Neuronal stem cell (in vitro differentiated cells): ENCODE measurements at regions not wholly inside any gene's neighbourhood (a gene's known extent, or its start where the extent isn't known, plus 50 kb on each side); places are given as distances from the start of the nearest gene placed in this dataset.
"Not testable (repeated sequence)": the region's sequence is repeated elsewhere in the genome, so short reads cannot be mapped to it uniquely, and the experiment has no call there.

ENCODE experiments used
- DNase-seq: peaks from one replicate; pipeline ENCODE4 v3.0.0-alpha.2; 2013; ENCODE audit warnings: low spot score
- H2AFZ ChIP-seq: one replicate; pipeline ENCODE4 v1.6.1; 2013; ENCODE audit warnings: mild to moderate bottlenecking, low read length, inconsistent platforms
- H2AK5ac ChIP-seq: 2 replicates; pipeline ENCODE4 v1.6.1; 2013; ENCODE audit warnings: low read depth, mild to moderate bottlenecking, inconsistent platforms, low read length, moderate library complexity, mixed read lengths
- H2BK120ac ChIP-seq: 2 replicates; pipeline ENCODE4 v1.6.1; 2013; ENCODE audit warnings: low read depth, mild to moderate bottlenecking, inconsistent platforms, low read length, moderate library complexity, mixed read lengths
- H2BK12ac ChIP-seq: one replicate; pipeline ENCODE4 v1.6.1; 2013; ENCODE audit warnings: low read length, inconsistent platforms
- H2BK15ac ChIP-seq: 2 replicates; pipeline ENCODE4 v1.6.1; 2013; ENCODE audit warnings: mild to moderate bottlenecking, low read length, inconsistent platforms, mixed read lengths
- H2BK5ac ChIP-seq: one replicate; pipeline ENCODE4 v1.6.1; 2013; ENCODE audit warnings: inconsistent platforms, mild to moderate bottlenecking, low read length, moderate library complexity
- H3K14ac ChIP-seq: one replicate; pipeline ENCODE4 v1.6.1; 2013; ENCODE audit warnings: low read length, inconsistent platforms
- H3K18ac ChIP-seq: 2 replicates; pipeline ENCODE4 v1.6.1; 2013; ENCODE audit warnings: low read length, inconsistent platforms
- H3K23ac ChIP-seq: 2 replicates; pipeline ENCODE4 v1.6.1; 2013; ENCODE audit warnings: low read depth, mild to moderate bottlenecking, mixed read lengths, low read length, inconsistent platforms; ENCODE audit not compliant: poor library complexity
- H3K27ac ChIP-seq: replicated peaks from 3 replicates; pipeline ENCODE4 v1.5.1; 2013; ENCODE audit warnings: low read length, inconsistent platforms
- H3K27me3 ChIP-seq, 3 experiments: 2 replicates each; pipeline ENCODE4 v1.6.1; 2013; ENCODE audit warnings: low read length in 3 of 3, mild to moderate bottlenecking in 2 of 3, inconsistent platforms in 1 of 3, low read depth in 1 of 3, mixed read lengths in 1 of 3, moderate library complexity in 1 of 3; ENCODE audit not compliant: control insufficient read depth in 3 of 3, insufficient read depth in 3 of 3
- H3K36me3 ChIP-seq, 2 donors: replicated peaks in 1 of 2; 2 replicates each; pipeline ENCODE4 v1.6.1; 2013; ENCODE audit warnings: low read length in 2 of 2; ENCODE audit not compliant: control insufficient read depth in 2 of 2, insufficient read depth in 2 of 2
- H3K4ac ChIP-seq: 2 replicates; pipeline ENCODE4 v1.6.1; 2013; ENCODE audit warnings: inconsistent platforms, mild to moderate bottlenecking, low read length, moderate library complexity
- H3K4me1 ChIP-seq, 2 donors: 1 replicate in 1 of 2; 2 replicates in 1 of 2; pipeline ENCODE4 v1.6.1; 2013; ENCODE audit warnings: low read length in 2 of 2, low read depth in 1 of 2; ENCODE audit not compliant: control insufficient read depth in 2 of 2, insufficient read depth in 1 of 2
- H3K4me2 ChIP-seq: one replicate; pipeline ENCODE4 v1.6.1; 2013; ENCODE audit warnings: mild to moderate bottlenecking, low read length, inconsistent platforms; ENCODE audit not compliant: insufficient read depth, poor library complexity, severe bottlenecking
- H3K4me3 ChIP-seq, 2 donors: 2 replicates each; pipeline ENCODE4 v1.5.1; 2013; ENCODE audit warnings: low read length in 2 of 2, mild to moderate bottlenecking in 2 of 2, inconsistent platforms in 1 of 2, moderate library complexity in 1 of 2
- H3K79me1 ChIP-seq: one replicate; pipeline ENCODE4 v1.6.1; 2013; ENCODE audit warnings: low read depth, mild to moderate bottlenecking, inconsistent platforms, low read length, moderate library complexity
- H3K9ac ChIP-seq: one replicate; pipeline ENCODE4 v1.6.1; 2013; ENCODE audit warnings: mild to moderate bottlenecking, low read depth, low read length, inconsistent platforms; ENCODE audit not compliant: poor library complexity
- H3K9me3 ChIP-seq, 2 donors: replicated peaks in 1 of 2; 2 replicates each; pipeline versions ENCODE3 to v1.6.1; 2013; ENCODE audit warnings: low read length in 2 of 2, mild to moderate bottlenecking in 2 of 2, inconsistent platforms in 1 of 2, low read depth in 1 of 2, mixed read lengths in 1 of 2, moderate library complexity in 1 of 2; ENCODE audit not compliant: control insufficient read depth in 2 of 2, insufficient read depth in 1 of 2
- H4K8ac ChIP-seq: one replicate; pipeline ENCODE4 v1.6.1; 2013; ENCODE audit warnings: low read depth, mild to moderate bottlenecking, inconsistent platforms, low read length, moderate library complexity
- H4K91ac ChIP-seq: one replicate; pipeline ENCODE4 v1.6.1; 2013; ENCODE audit warnings: low read length, low read depth, mild to moderate bottlenecking, inconsistent platforms; ENCODE audit not compliant: poor library complexity
- WGBS, 2 donors: extraction: QIAGEN DNeasy Blood & Tissue Kit; methylation state at CpG; one replicate each; pipeline ENCODE4 v1.1.7; 2013; ENCODE audit warnings: missing lambda C conversion rate in 2 of 2, mixed read lengths in 1 of 2; ENCODE audit not compliant: insufficient read length in 2 of 2, insufficient replicate concordance in 1 of 2; ENCODE audit errors: extremely low coverage in 2 of 2; 5-methylcytosine and 5-hydroxymethylcytosine counted together

DNA sequence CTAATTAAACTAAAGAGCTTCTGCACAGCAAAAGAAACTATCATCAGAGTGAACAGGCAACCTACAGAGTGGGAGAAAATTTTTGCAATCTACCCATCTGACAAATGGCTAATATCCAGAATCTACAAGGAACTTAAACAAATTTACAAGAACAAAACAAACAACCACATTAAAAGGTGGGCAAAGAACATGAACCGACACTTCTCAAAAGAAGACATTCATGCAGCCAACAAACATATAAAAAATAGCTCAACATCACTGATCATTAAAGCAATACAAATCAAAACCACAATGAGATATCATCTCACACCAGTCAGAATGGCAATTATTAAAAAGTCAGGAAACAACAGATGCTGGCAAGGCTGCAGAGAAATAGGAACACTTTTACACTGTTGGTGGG, 84.6 kb upstream of the PARP8 start:
- H3K79me1 ChIP-seq, H3K4ac ChIP-seq, H3K4me3 ChIP-seq, H3K9ac ChIP-seq, H3K18ac ChIP-seq, H2BK12ac ChIP-seq, H3K36me3 ChIP-seq, H4K8ac ChIP-seq, H3K27ac ChIP-seq, H3K23ac ChIP-seq, H2BK15ac ChIP-seq, H3K9me3 ChIP-seq, H3K4me1 ChIP-seq, H3K27me3 ChIP-seq, H2BK120ac ChIP-seq, H3K14ac ChIP-seq, DNase-seq, H2BK5ac ChIP-seq, H2AK5ac ChIP-seq, H3K4me2 ChIP-seq, H2AFZ ChIP-seq, H4K91ac ChIP-seq: not testable (repeated sequence)
- no CpG with 5 or more reads among the region's 1 CpG for WGBS, 2 donors

DNA sequence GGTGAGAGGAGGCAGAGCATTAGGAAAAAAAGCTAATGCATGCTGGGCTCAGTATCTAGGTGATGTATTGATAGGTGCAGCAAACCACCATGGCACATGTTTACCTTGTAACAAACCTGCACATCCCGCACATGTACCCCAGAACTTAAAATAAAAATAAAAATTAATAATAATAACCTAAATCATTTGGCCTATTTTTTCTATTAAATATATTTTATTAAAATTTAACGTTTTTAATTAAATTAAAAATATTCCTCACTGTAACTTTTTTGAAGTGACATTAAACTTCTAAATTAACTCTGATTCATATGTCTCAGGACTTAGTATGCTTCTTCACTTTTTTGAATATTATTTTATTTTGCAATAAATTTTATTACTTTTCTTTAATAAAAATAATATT, 83.7 kb upstream of the PARP8 start:
- WGBS, 2 donors = no CpG with 5 or more reads among the region's 2 CpGs
- Histone ChIP-seq H3K79me1 (no peaks in the 10 kb centered on the region), H2AFZ (no peak overlapping the region), H3K9me3 (no peaks in the 10 kb centered on the region), H3K27me3 (peaks cover 0 to 2% (median 0%) of the 10 kb centered on the region in 3 experiments), H3K23ac (no peak overlapping the region), H3K4me3 (no peak overlapping the region), H4K8ac (no peak overlapping the region), H2BK12ac (no peak overlapping the region), H3K27ac (no peak overlapping the region), H2BK120ac (no peak overlapping the region), H4K91ac (no peak overlapping the region), H2BK15ac (no peak overlapping the region), H3K14ac (no peak overlapping the region), H2AK5ac (no peak overlapping the region), H3K4me2 (no peak overlapping the region), H3K18ac (no peak overlapping the region), H3K4me1 (no peaks in the 10 kb centered on the region), H2BK5ac (no peak overlapping the region), H3K36me3 (no peaks in the 10 kb centered on the region), H3K9ac (no peak overlapping the region), H3K4ac (no peak overlapping the region)
- no peak for DNase-seq

DNA sequence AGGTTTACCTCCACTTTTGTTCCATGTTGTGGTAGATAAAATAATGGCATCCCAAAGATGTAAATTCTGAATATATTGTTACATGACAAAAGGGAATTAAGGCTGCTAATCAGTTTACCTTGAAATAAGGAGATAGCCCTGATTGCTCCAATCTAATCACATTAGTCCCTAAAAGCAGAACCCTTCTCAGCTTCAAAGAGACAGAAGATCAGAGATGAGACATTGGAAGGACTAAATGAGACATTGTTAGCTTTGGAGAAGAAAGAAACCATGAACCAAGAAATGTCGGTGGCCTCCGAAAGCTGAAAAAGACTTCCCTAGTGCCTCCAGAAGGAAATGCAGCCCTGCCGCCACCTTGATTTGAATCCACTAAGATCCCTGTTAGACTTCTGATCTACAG, 82.8 kb upstream of the PARP8 start:
- Histone ChIP-seq H3K4me2 (no peak overlapping the region), H2BK12ac (no peak overlapping the region), H2BK120ac (no peak overlapping the region), H3K4me3 (no peak overlapping the region), H3K27ac (no peak overlapping the region), H2AK5ac (no peak overlapping the region), H3K4me1 (no peaks in the 10 kb centered on the region), H4K8ac (no peak overlapping the region), H4K91ac (no peak overlapping the region), H3K4ac (no peak overlapping the region), H2AFZ (no peak overlapping the region), H3K79me1 (no peaks in the 10 kb centered on the region), H2BK15ac (no peak overlapping the region), H2BK5ac (no peak overlapping the region), H3K9me3 (no peaks in the 10 kb centered on the region), H3K14ac (no peak overlapping the region), H3K27me3 (peaks cover 0 to 2% (median 0%) of the 10 kb centered on the region in 3 experiments), H3K36me3 (no peaks in the 10 kb centered on the region), H3K18ac (no peak overlapping the region), H3K23ac (no peak overlapping the region), H3K9ac (no peak overlapping the region)
- WGBS, 2 donors = no CpG with 5 or more reads among the region's 3 CpGs
- DNase-seq = no peak

DNA sequence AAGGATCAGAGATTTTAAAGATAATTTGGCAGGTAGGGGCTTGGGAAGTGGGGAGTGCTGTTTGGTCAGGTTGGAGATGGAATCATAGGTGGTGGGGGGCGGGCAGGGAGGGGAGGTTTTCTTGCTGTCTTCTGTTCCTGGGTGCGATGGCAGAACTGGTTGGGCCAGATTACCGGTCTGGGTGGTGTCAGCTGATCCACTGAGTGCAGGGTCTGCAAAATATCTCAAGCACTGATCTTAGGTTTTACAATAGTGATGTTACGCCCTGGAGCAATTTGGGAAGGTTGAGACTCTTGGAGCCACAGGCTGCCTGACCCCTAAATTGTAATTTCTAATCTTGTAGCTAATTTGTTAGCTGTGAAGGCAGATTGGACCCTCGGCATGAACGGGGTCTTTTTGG, 78.0 kb upstream of the PARP8 start:
- not testable (repeated sequence) for H3K36me3 ChIP-seq, H4K8ac ChIP-seq, H2BK12ac ChIP-seq, H3K4me1 ChIP-seq, H3K9me3 ChIP-seq, H2AFZ ChIP-seq, H3K4ac ChIP-seq, H2AK5ac ChIP-seq, DNase-seq, H4K91ac ChIP-seq, H3K4me3 ChIP-seq, H3K27ac ChIP-seq, H3K27me3 ChIP-seq, H3K18ac ChIP-seq, H2BK120ac ChIP-seq, H2BK5ac ChIP-seq, H3K79me1 ChIP-seq, H3K14ac ChIP-seq, H3K9ac ChIP-seq, H3K4me2 ChIP-seq, H2BK15ac ChIP-seq, H3K23ac ChIP-seq
- WGBS, 2 donors = no CpG with 5 or more reads among the region's 6 CpGs
